Keratinocyte (primary cell): ENCODE measurements at regions not wholly inside any gene's neighbourhood (a gene's known extent, or its start where the extent isn't known, plus 50 kb on each side); places are given as distances from the start of the nearest gene placed in this dataset.

Experiments
- DNase-seq: peaks from one replicate; pipeline ENCODE4 v3.0.0-alpha.2; 2011; ENCODE audit warnings: low read depth, missing footprints, low spot score
- FAIRE-seq: peaks from 2 replicates; lab custom pipeline; 2011; peaks lifted over from hg19 to GRCh38; lab: Jason Lieb, UNC
- H2AFZ ChIP-seq: 2 replicates; pipeline ENCODE4 v1.6.0; 2012; ENCODE audit warnings: low read length, control low read depth, inconsistent platforms; ENCODE audit not compliant: control insufficient read depth
- H3K27ac ChIP-seq: 2 replicates; pipeline ENCODE4 v1.5.1; 2011; ENCODE audit warnings: low read length; ENCODE audit not compliant: control insufficient read depth, insufficient read depth
- H3K27me3 ChIP-seq: 3 replicates; pipeline ENCODE4 v1.6.0; 2011; ENCODE audit warnings: low read length; ENCODE audit not compliant: control insufficient read depth, insufficient read depth; ENCODE audit errors: extremely low read depth
- H3K36me3 ChIP-seq, 2 experiments: 2 replicates in 1 of 2; 3 replicates in 1 of 2; pipeline ENCODE4 v1.5.1; 2011; ENCODE audit warnings: low read length in 2 of 2, mild to moderate bottlenecking in 1 of 2; ENCODE audit not compliant: control insufficient read depth in 2 of 2, insufficient read depth in 2 of 2; ENCODE audit errors: extremely low read depth in 1 of 2
- H3K4me1 ChIP-seq: 3 replicates; pipeline ENCODE4 v1.5.1; 2011; ENCODE audit warnings: low read length; ENCODE audit not compliant: control insufficient read depth, insufficient read depth; ENCODE audit errors: extremely low read depth
- H3K4me2 ChIP-seq: 3 replicates; pipeline ENCODE4 v1.6.0; 2011; ENCODE audit warnings: low read depth, low read length; ENCODE audit not compliant: control insufficient read depth, insufficient read depth; ENCODE audit errors: extremely low read depth
- H3K4me3 ChIP-seq, 3 experiments: fragments of 200-600 bp in 1 of 3; sonication (generic) in 1 of 3; 2 replicates in 2 of 3; 3 replicates in 1 of 3; pipeline ENCODE4 v1.5.1; 2011 to 2016; ENCODE audit warnings: low read length in 3 of 3, mild to moderate bottlenecking in 3 of 3, control low read depth in 2 of 3, inconsistent platforms in 1 of 3, low read depth in 1 of 3, mixed read lengths in 1 of 3, mixed run types in 1 of 3, moderate library complexity in 1 of 3; ENCODE audit not compliant: control insufficient read depth in 2 of 3, insufficient read depth in 2 of 3; ENCODE audit errors: extremely low read depth in 1 of 3
- H3K79me2 ChIP-seq: 2 replicates; pipeline ENCODE4 v1.6.0; 2012; ENCODE audit warnings: low read length; ENCODE audit not compliant: control insufficient read depth, insufficient read depth
- H3K9ac ChIP-seq: 3 replicates; pipeline ENCODE4 v1.6.0; 2011; ENCODE audit warnings: low read length; ENCODE audit not compliant: control insufficient read depth, insufficient read depth; ENCODE audit errors: extremely low read depth
- H3K9me1 ChIP-seq: 3 replicates; pipeline ENCODE4 v1.6.0; 2011; ENCODE audit warnings: low read length; ENCODE audit not compliant: control insufficient read depth, insufficient read depth; ENCODE audit errors: extremely low read depth
- H3K9me3 ChIP-seq: 2 replicates; pipeline ENCODE4 v1.5.1; 2012; ENCODE audit warnings: low read depth, low read length; ENCODE audit not compliant: control insufficient read depth
- H4K20me1 ChIP-seq: 3 replicates; pipeline ENCODE4 v1.6.0; 2011; ENCODE audit warnings: low read length; ENCODE audit not compliant: control insufficient read depth, insufficient read depth; ENCODE audit errors: extremely low read depth
- CTCF ChIP-seq, 3 experiments: IDR thresholded peaks in 1 of 3; conservative IDR thresholded peaks in 1 of 3; optimal IDR thresholded peaks in 1 of 3; 2 replicates in 2 of 3; 3 replicates in 1 of 3; pipeline versions ENCODE3 to v1.5.1; 2011; ENCODE audit warnings: low read length in 3 of 3, mild to moderate bottlenecking in 3 of 3, moderate library complexity in 2 of 3, control low read depth in 1 of 3, inconsistent platforms in 1 of 3; ENCODE audit not compliant: insufficient read depth in 2 of 3; ENCODE audit errors: extremely low read depth in 1 of 3
- EZH2 ChIP-seq: IDR thresholded peaks from one replicate; pipeline ENCODE4 v1.6.1; 2012; ENCODE audit warnings: inconsistent platforms, mild to moderate bottlenecking, low read length, moderate library complexity
- dilution Hi-C: fragments of 300-500 bp; cut with MboI; formaldehyde crosslinking; loops from one replicate; pipeline ENCODE4 v1.7.0; 2020; ENCODE audit warnings: low sequenced_read_pairs; ENCODE audit not compliant: extremely low pct_ligation_motif_present

- dilution Hi-C loops, result no loop called here
- no peaks in the 10 kb centered on the region for H3K79me2 ChIP-seq
- no peak overlapping the region for H3K27ac ChIP-seq
- H4K20me1 ChIP-seq, result no peaks in the 10 kb centered on the region
- no peak overlapping the region for H3K9ac ChIP-seq
- DNase-seq (no peak), FAIRE-seq (no peak)
- no peaks in the 10 kb centered on the region for H3K9me3 ChIP-seq
- H3K4me2 ChIP-seq, result no peak overlapping the region
- no peak overlapping the region for H2AFZ ChIP-seq
- no peak for TF ChIP-seq EZH2
- TF ChIP-seq CTCF (optimal IDR thresholded peaks at IDR 0.05 in 1 of 3, IDR thresholded peaks at IDR 0.05 in 1 of 3, conservative IDR thresholded peaks at IDR 0.05 in 1 of 3; ENCODE audit: extremely low read depth in 1 of 3, insufficient read depth in 2 of 3, low read length in 3 of 3), result no peak
- no peaks in the 10 kb centered on the region for H3K9me1 ChIP-seq
- no peaks in the 10 kb centered on the region for H3K36me3 ChIP-seq
- H3K27me3 ChIP-seq, result peaks cover 5% of the 10 kb centered on the region
- H3K4me3 ChIP-seq, result no peak overlapping the region
- no peaks in the 10 kb centered on the region for H3K4me1 ChIP-seq
Observed at GRCh38 chr16:11460820-11461594, 115.7 kb downstream of the RMI2 start.

- no peak for TF ChIP-seq CTCF (optimal IDR thresholded peaks at IDR 0.05 in 1 of 3, IDR thresholded peaks at IDR 0.05 in 1 of 3, conservative IDR thresholded peaks at IDR 0.05 in 1 of 3; ENCODE audit: extremely low read depth in 1 of 3, insufficient read depth in 2 of 3, low read length in 3 of 3)
- no peak for TF ChIP-seq EZH2
- H3K27ac ChIP-seq, result no peak overlapping the region
- no peaks in the 10 kb centered on the region for H3K79me2 ChIP-seq
- H3K9ac ChIP-seq, result no peak overlapping the region
- H2AFZ ChIP-seq, result no peak overlapping the region
- no peaks in the 10 kb centered on the region for H3K36me3 ChIP-seq
- DNase-seq (no peak), FAIRE-seq (no peak)
- no peaks in the 10 kb centered on the region for H3K9me3 ChIP-seq
- no peak overlapping the region for H3K4me3 ChIP-seq
- dilution Hi-C loops, result no loop called here
- no peaks in the 10 kb centered on the region for H3K4me1 ChIP-seq
- H4K20me1 ChIP-seq, result no peaks in the 10 kb centered on the region
- no peak overlapping the region for H3K4me2 ChIP-seq
- H3K9me1 ChIP-seq, result no peaks in the 10 kb centered on the region
- H3K27me3 ChIP-seq, result peaks cover 5% of the 10 kb centered on the region
Observed at GRCh38 chr16:11461595-11461990, 116.3 kb downstream of the RMI2 start.
